ENCODE measurements at regions not wholly inside any gene's neighbourhood (a gene's known extent, or its start where the extent isn't known, plus 50 kb on each side); places are given as distances from the start of the nearest gene placed in this dataset.

DNA sequence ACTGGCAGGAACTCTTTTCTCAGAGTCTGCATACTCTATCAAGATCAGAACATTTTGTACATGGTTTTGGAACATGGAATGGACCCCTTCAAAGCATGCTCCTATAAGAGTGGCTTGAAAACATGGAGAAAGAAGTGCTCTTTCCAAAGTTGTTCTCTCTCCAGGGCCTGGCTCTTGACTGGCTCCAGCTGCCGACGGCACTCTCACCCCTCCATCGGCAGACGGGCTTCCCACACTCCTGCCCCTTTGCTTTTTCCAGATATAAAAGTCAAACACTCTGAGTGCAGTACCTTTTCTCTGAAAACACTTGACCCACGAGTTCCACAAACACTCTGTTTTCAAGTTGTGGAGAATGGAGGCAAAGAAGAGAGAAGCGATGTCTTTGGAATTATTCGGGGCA, 72.5 kb upstream of the ONECUT1 start:
- CTCF ChIA-PET = no interaction called here
- intact Hi-C loops (cut with micrococcal nuclease; ENCODE audit: unreplicated experiment) = no loop called here

DNA sequence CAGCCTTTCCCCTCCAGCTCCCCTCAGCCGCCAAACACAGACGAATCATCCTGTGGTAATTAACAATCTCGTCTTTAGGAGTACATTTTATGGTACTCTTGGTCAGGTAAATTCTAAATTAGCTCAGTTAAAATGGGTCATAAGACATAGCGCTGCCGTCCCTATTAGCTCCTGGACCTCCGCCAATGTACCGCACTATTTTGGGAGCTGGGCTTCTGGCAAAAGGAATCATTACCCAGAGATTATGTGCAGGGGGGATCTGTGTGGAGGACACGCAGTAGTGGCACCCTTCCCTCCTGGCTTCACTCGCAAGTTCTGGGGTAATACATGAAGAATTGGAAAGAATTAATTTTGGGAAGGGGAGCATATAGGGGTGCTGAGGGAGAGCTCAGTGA, 68.6 kb upstream of the ONECUT1 start:
- H3K4me3 ChIP-seq (ENCODE audit: low read depth in 2 of 2, low read length in 2 of 2) = no peak overlapping the region
- ChIA-PET POLR2A (interaction anchor here (0.5 kb wide), 1 partner anchor 126 kb away, joined by 5 read pairs; no protein-coding TSS in a partner anchor), CTCF (no interaction called here)
- BruUV-seq (replicated peaks) = no TSS peak
- TF ChIP-seq, protein P1, sequence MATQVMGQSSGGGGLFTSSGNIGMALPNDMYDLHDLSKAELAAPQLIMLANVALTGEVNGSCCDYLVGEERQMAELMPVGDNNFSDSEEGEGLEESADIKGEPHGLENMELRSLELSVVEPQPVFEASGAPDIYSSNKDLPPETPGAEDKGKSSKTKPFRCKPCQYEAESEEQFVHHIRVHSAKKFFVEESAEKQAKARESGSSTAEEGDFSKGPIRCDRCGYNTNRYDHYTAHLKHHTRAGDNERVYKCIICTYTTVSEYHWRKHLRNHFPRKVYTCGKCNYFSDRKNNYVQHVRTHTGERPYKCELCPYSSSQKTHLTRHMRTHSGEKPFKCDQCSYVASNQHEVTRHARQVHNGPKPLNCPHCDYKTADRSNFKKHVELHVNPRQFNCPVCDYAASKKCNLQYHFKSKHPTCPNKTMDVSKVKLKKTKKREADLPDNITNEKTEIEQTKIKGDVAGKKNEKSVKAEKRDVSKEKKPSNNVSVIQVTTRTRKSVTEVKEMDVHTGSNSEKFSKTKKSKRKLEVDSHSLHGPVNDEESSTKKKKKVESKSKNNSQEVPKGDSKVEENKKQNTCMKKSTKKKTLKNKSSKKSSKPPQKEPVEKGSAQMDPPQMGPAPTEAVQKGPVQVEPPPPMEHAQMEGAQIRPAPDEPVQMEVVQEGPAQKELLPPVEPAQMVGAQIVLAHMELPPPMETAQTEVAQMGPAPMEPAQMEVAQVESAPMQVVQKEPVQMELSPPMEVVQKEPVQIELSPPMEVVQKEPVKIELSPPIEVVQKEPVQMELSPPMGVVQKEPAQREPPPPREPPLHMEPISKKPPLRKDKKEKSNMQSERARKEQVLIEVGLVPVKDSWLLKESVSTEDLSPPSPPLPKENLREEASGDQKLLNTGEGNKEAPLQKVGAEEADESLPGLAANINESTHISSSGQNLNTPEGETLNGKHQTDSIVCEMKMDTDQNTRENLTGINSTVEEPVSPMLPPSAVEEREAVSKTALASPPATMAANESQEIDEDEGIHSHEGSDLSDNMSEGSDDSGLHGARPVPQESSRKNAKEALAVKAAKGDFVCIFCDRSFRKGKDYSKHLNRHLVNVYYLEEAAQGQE (IDR thresholded peaks at IDR 0.05; ENCODE audit: insufficient read depth in 1 of 2, low read depth in 2 of 2, low read length in 1 of 2) = no peak
- peaks cover 9% of the 10 kb centered on the region for H3K27me3 ChIP-seq (ENCODE audit: control insufficient read depth, insufficient read depth, low read length)
- H3K36me3 ChIP-seq (ENCODE audit: control insufficient read depth, insufficient read depth, low read length) = no peaks in the 10 kb centered on the region
- H3K27ac ChIP-seq (ENCODE audit: low read length) = no peak overlapping the region
- no peak for DNase-seq (ENCODE audit: low read depth, low spot score)
- H3K9me3 ChIP-seq (ENCODE audit: control insufficient read depth, insufficient read depth, low read depth, low read length) = no peaks in the 10 kb centered on the region
- no peak for ATAC-seq
- in situ Hi-C loops (cut with HindIII; ENCODE audit: low pct_unique_long_range_greater_than_20kb, low sequenced_read_pairs) = no loop called here
- no peaks in the 10 kb centered on the region for H3K4me1 ChIP-seq (ENCODE audit: control insufficient read depth, insufficient read depth, low read length)
- intact Hi-C loops (cut with micrococcal nuclease; ENCODE audit: unreplicated experiment) = no loop called here

More for the DNA sequence above, 72.5 kb upstream of the ONECUT1 start:
- Histone ChIP-seq H3K4me1 (ENCODE audit: control insufficient read depth, insufficient read depth, low read length) (no peaks in the 10 kb centered on the region), H3K27ac (ENCODE audit: low read length) (no peak overlapping the region), H3K36me3 (ENCODE audit: control insufficient read depth, insufficient read depth, low read length) (no peaks in the 10 kb centered on the region), H3K27me3 (ENCODE audit: control insufficient read depth, insufficient read depth, low read length) (peaks cover 6% of the 10 kb centered on the region), H3K4me3 (ENCODE audit: low read depth in 2 of 2, low read length in 2 of 2) (no peak overlapping the region), H3K9me3 (ENCODE audit: control insufficient read depth, insufficient read depth, low read depth, low read length) (no peaks in the 10 kb centered on the region)
- POLR2A ChIA-PET = no interaction called here
- in situ Hi-C loops (cut with HindIII; ENCODE audit: low pct_unique_long_range_greater_than_20kb, low sequenced_read_pairs) = no loop called here
- DNase-seq (ENCODE audit: low read depth, low spot score) = no peak
- no TSS peak for BruUV-seq (replicated peaks)
- no peak for TF ChIP-seq POLR2AphosphoS5 (IDR thresholded peaks at IDR 0.05; ENCODE audit: low read depth, low read length)
- TF ChIP-seq, protein P2, sequence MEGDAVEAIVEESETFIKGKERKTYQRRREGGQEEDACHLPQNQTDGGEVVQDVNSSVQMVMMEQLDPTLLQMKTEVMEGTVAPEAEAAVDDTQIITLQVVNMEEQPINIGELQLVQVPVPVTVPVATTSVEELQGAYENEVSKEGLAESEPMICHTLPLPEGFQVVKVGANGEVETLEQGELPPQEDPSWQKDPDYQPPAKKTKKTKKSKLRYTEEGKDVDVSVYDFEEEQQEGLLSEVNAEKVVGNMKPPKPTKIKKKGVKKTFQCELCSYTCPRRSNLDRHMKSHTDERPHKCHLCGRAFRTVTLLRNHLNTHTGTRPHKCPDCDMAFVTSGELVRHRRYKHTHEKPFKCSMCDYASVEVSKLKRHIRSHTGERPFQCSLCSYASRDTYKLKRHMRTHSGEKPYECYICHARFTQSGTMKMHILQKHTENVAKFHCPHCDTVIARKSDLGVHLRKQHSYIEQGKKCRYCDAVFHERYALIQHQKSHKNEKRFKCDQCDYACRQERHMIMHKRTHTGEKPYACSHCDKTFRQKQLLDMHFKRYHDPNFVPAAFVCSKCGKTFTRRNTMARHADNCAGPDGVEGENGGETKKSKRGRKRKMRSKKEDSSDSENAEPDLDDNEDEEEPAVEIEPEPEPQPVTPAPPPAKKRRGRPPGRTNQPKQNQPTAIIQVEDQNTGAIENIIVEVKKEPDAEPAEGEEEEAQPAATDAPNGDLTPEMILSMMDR (IDR thresholded peaks at IDR 0.05) = no peak
- no peak for TF ChIP-seq SIN3A (IDR thresholded peaks at IDR 0.05; ENCODE audit: borderline replicate concordance, insufficient read depth, low read depth, low read length)
- no peak for TF ChIP-seq TCF7L2 (IDR thresholded peaks at IDR 0.05; ENCODE audit: low read depth, low read length)
- TF ChIP-seq, protein P1 (IDR thresholded peaks at IDR 0.05; ENCODE audit: insufficient read depth in 1 of 2, low read depth in 2 of 2, low read length in 1 of 2) = no peak
- ATAC-seq = no peak
